Panc1 (cell line): ENCODE measurements at regions not wholly inside any gene's neighbourhood (a gene's known extent, or its start where the extent isn't known, plus 50 kb on each side); places are given as distances from the start of the nearest gene placed in this dataset.

Experiments
- ATAC-seq: fragments of 200-7000 bp; cut with Tn5 transposase; 2 replicates; pipeline ENCODE4 v1.9.1; 2020; ENCODE audit warnings: mild to moderate bottlenecking, moderate library complexity
- BruUV-seq: library from RNA; stranded (reverse); fragments of 400-500 nt; replicated peaks from 2 replicates; lab custom pipeline; 2021; lab: Mats Ljungman, UMichigan
- CTCF ChIA-PET: fragments of 300-600 bp; sonication (Branson Sonifier 250); formaldehyde crosslinking; loops from one replicate; lab custom pipeline; 2022; ENCODE audit warnings: antibody characterized with exemption; lab: Charles Lee
- POLR2A ChIA-PET: fragments of 300-600 bp; sonication (Branson Sonifier 250); formaldehyde crosslinking; loops from one replicate; lab custom pipeline; 2022; ENCODE audit warnings: antibody characterized with exemption; lab: Charles Lee
- DNase-seq: peaks from one replicate; pipeline ENCODE4 v3.0.0-alpha.2; 2010; ENCODE audit warnings: low read depth, low spot score
- H3K27ac ChIP-seq: 2 replicates; pipeline ENCODE4 v1.5.1; 2011; ENCODE audit warnings: mild to moderate bottlenecking, low read length, inconsistent platforms
- H3K27me3 ChIP-seq: fragments of 200-500 bp; sonication (Bioruptor generic); 2 replicates; pipeline ENCODE4 v1.6.0; 2014; ENCODE audit warnings: low read length, inconsistent platforms; ENCODE audit not compliant: control insufficient read depth, insufficient read depth
- H3K36me3 ChIP-seq: fragments of 200-500 bp; sonication (Bioruptor generic); 2 replicates; pipeline ENCODE4 v1.5.1; 2014; ENCODE audit warnings: inconsistent platforms, mild to moderate bottlenecking, low read length, moderate library complexity; ENCODE audit not compliant: control insufficient read depth, insufficient read depth
- H3K4me1 ChIP-seq: 2 replicates; pipeline ENCODE4 v1.5.1; 2011; ENCODE audit warnings: inconsistent platforms, mild to moderate bottlenecking, low read length, moderate library complexity; ENCODE audit not compliant: control insufficient read depth, insufficient read depth
- H3K4me3 ChIP-seq, 2 experiments: 2 replicates each; pipeline ENCODE4 v1.5.1; 2011 to 2012; ENCODE audit warnings: low read depth in 2 of 2, low read length in 2 of 2, mild to moderate bottlenecking in 2 of 2, inconsistent platforms in 1 of 2, moderate library complexity in 1 of 2
- H3K9me3 ChIP-seq: fragments of 200-500 bp; sonication (Bioruptor generic); 2 replicates; pipeline ENCODE4 v1.5.1; 2014; ENCODE audit warnings: low read depth, mild to moderate bottlenecking, inconsistent platforms, low read length, moderate library complexity; ENCODE audit not compliant: control insufficient read depth, insufficient read depth
- CTCF ChIP-seq: fragments of 450-650 bp; IDR thresholded peaks from 2 replicates; pipeline ENCODE4 v1.5.1; 2017; ENCODE audit warnings: mild to moderate bottlenecking
- POLR2AphosphoS5 ChIP-seq: IDR thresholded peaks from 2 replicates; pipeline ENCODE4 v1.6.1; 2012; ENCODE audit warnings: mild to moderate bottlenecking, low read depth, low read length, moderate library complexity
- REST ChIP-seq, 2 experiments: IDR thresholded peaks; 2 replicates each; pipeline ENCODE4 v1.6.1; 2011 to 2012; ENCODE audit warnings: low read depth in 2 of 2, control low read depth in 1 of 2, low read length in 1 of 2, mild to moderate bottlenecking in 1 of 2, moderate library complexity in 1 of 2; ENCODE audit not compliant: insufficient read depth in 1 of 2
- SIN3A ChIP-seq: IDR thresholded peaks from 2 replicates; pipeline ENCODE4 v1.6.1; 2012; ENCODE audit warnings: low read depth, mild to moderate bottlenecking, low read length, moderate library complexity, borderline replicate concordance; ENCODE audit not compliant: insufficient read depth
- TCF7L2 ChIP-seq: IDR thresholded peaks from 2 replicates; pipeline ENCODE4 v1.6.1; 2011; ENCODE audit warnings: mild to moderate bottlenecking, low read depth, low read length, inconsistent platforms
- in situ Hi-C: cut with HindIII; loops from 2 replicates; pipeline ENCODE4 v1.10.0; 2016; ENCODE audit warnings: low sequenced_read_pairs, low pct_unique_long_range_greater_than_20kb
- intact Hi-C: fragments of 100-400 bp; cut with micrococcal nuclease; formaldehyde crosslinking; loops from one replicate; pipeline ENCODE4 v1.10.0; 2022; ENCODE audit not compliant: unreplicated experiment

DNA sequence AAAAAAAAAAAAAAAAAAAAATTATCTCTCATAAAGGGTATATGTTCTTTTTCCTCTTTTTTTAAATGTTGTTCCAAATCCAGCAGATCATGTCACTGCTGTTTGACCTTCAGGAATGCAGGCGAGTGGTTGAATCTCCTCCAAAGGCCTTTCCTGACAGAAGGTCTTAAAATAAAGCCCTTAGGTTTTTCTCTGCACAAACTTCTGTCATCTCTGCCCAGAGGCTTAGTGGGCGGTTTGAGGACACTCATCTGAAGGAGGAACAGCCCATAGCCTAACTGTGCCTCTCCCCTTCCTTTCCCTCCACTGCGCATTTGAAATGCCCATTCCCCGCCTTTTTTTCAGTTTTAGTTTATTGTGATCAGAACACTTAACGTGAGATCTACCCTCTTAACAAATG is 270.2 kb downstream of the TMEM114 start:
- no peak overlapping the region for H3K27ac ChIP-seq
- CTCF ChIA-PET = interaction anchor here (0.6 to 0.7 kb wide), 2 partner anchors 65 to 192 kb away, joined by 3 to 11 read pairs; no protein-coding TSS in a partner anchor
- no TSS peak for BruUV-seq

GRCh38 chr16:8310816-8311215 is 279.5 kb downstream of the TMEM114 start:
- ChIA-PET CTCF (no interaction called here), POLR2A (no interaction called here)
- Histone ChIP-seq H3K9me3 (no peaks in the 10 kb centered on the region), H3K27ac (no peak overlapping the region), H3K36me3 (no peaks in the 10 kb centered on the region), H3K4me1 (no peaks in the 10 kb centered on the region), H3K4me3 (no peak overlapping the region), H3K27me3 (peaks cover 2% of the 10 kb centered on the region; the same call in 1 of the 2 replicates)
- DNase-seq (no peak), ATAC-seq (no peak)
- in situ Hi-C loops = no loop called here
- no peak for TF ChIP-seq TCF7L2
- intact Hi-C loops = no loop called here
- BruUV-seq = no TSS peak

More for the DNA sequence above, 270.2 kb downstream of the TMEM114 start:
- POLR2A ChIA-PET = interaction anchor here (0.6 kb wide), 1 partner anchor 30 kb away, joined by 5 read pairs; no protein-coding TSS in a partner anchor
- intact Hi-C loops (no loop called here), in situ Hi-C loops (no loop called here)
- Histone ChIP-seq H3K4me1 (no peaks in the 10 kb centered on the region), H3K4me3 (no peak overlapping the region), H3K27me3 (no peaks in the 10 kb centered on the region), H3K36me3 (no peaks in the 10 kb centered on the region), H3K9me3 (no peaks in the 10 kb centered on the region)
- DNase-seq (no peak), ATAC-seq (no peak)
- TF ChIP-seq TCF7L2 = no peak
- TF ChIP-seq CTCF = no peak
- no peak for TF ChIP-seq POLR2AphosphoS5
- no peak for TF ChIP-seq SIN3A
- no peak for TF ChIP-seq REST (IDR thresholded peaks at IDR 0.05; ENCODE audit: insufficient read depth in 1 of 2, low read depth in 2 of 2, low read length in 1 of 2)

DNA sequence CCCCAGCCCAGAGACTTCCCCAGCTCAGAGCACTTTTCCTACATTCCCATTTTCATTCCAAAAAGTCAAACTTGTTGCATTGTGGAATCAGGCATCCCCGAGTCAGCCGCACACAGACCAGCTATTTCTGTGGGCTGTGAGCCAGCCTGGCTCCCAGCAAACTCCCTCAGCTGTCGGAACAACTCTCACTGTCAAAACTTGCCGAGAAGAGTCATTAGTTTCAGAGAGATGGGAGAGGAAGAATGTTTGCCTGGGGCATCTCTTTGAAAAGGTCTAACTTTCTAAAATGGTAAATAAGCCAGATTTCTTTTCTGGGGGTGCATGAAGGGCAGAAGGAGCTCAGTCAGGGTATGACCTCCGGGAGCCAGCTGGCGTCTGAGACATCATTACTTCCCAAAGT is 280.0 kb downstream of the TMEM114 start:
- no peak overlapping the region for H3K27ac ChIP-seq
- no peak for DNase-seq
- TF ChIP-seq CTCF = no peak
- no peak for TF ChIP-seq REST (IDR thresholded peaks at IDR 0.05; ENCODE audit: insufficient read depth in 1 of 2, low read depth in 2 of 2, low read length in 1 of 2)
- no peak for TF ChIP-seq POLR2AphosphoS5
- TF ChIP-seq SIN3A = no peak
- TF ChIP-seq TCF7L2 = no peak

More for the DNA sequence above, 280.0 kb downstream of the TMEM114 start:
- no TSS peak for BruUV-seq
- H3K36me3 ChIP-seq = no peaks in the 10 kb centered on the region
- intact Hi-C loops (no loop called here), in situ Hi-C loops (no loop called here)
- no peaks in the 10 kb centered on the region for H3K9me3 ChIP-seq
- no peaks in the 10 kb centered on the region for H3K4me1 ChIP-seq
- ChIA-PET POLR2A (no interaction called here), CTCF (no interaction called here)
- peaks cover 2% of the 10 kb centered on the region; the same call in 1 of the 2 replicates for H3K27me3 ChIP-seq
- no peak overlapping the region for H3K4me3 ChIP-seq
- no peak for ATAC-seq
